RKO (cell line): ENCODE measurements at regions not wholly inside any gene's neighbourhood (a gene's known extent, or its start where the extent isn't known, plus 50 kb on each side); places are given as distances from the start of the nearest gene placed in this dataset.

Source experiments
- DNase-seq: peaks from one replicate; pipeline ENCODE4 v3.0.0-alpha.2; 2016; ENCODE audit warnings: low spot score

DNA sequence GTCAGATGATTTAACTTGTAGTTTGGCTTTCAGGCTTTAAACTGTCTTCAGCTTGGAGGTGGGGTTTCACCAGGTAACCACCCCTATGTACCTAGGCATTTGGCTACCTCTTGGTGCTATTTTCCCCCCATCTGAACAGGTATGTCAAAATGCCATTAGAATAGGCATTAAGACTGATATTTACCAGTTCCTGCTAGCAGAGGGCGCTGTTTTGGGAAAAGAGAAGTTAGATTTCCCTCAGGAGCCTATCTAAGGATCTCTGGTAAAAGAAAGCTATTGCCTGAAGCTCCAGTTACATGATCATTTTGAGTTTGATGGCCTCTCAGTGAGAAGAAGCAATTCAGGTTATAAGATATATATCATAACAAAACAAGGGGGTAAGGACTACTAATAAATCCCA, 879.1 kb downstream of the SH3BGRL start:
- no peak for DNase-seq

DNA sequence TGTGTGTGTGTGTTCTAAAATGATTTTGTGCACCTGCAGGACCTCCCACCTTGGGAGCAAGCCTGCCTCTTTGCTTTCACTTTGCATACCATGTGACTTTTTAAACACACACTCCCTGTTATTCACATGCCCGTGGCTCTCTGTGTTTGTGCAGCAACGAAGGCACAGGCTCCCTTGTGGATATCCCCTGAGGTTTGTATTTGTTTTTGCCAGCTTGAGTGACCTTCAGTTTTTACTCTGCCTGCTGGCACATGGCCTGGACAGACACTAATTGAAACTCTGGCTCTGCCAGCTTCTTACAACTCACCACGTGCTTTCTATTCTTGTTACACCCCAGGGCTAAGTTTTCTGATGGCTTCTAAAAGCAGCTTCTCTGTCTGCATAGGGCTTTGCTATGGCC, 885.8 kb downstream of the SH3BGRL start:
- DNase-seq, result no peak

- DNase-seq, result no peak
These were observed 890.4 kb downstream of the SH3BGRL start for GRCh38 chrX:82092307-82092706.

GRCh38 chrX:82125103-82125502, 923.2 kb downstream of the SH3BGRL start:
- no peak for DNase-seq

- DNase-seq, result no peak
These were observed 925.6 kb downstream of the SH3BGRL start for GRCh38 chrX:82127228-82128123.

DNA sequence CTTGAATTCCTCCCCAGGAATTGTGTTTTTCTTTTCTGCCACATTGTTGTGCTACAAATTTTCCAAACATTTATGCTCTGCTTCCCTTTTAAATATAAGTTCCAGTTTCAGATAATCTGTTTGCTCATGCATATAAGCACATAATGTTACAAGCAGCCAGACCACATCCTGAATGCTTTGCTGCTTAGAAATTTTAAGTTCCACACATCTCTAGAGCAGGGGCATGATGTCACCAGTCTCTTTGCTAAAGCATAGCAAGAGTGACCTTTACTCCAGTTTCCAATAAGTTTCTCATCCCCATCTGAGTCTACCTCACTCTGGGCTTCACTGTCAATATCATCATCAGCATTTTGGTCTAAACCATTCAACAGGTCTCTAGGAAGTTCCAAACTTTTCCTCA, 932.5 kb downstream of the SH3BGRL start:
- DNase-seq, result no peak

DNA sequence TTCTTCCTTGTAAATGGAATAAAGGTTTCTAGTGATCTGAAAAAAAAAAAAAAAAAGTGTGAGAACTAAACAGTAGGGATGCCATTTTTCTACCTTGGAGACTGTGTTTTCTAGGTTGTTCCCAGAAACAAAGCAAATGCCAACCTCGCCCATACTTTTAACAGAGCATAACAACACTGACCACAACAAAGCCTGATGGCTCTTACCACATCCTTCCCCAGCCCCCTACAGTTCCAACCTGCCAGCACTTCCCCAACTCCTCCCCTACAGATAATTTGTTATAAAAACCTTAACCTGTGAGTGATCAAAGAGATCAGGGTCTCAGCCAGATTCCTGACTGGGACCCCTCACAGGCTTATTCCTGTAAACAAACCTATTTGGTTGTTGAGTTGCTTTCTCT, 940.0 kb downstream of the SH3BGRL start:
- no peak for DNase-seq

DNA sequence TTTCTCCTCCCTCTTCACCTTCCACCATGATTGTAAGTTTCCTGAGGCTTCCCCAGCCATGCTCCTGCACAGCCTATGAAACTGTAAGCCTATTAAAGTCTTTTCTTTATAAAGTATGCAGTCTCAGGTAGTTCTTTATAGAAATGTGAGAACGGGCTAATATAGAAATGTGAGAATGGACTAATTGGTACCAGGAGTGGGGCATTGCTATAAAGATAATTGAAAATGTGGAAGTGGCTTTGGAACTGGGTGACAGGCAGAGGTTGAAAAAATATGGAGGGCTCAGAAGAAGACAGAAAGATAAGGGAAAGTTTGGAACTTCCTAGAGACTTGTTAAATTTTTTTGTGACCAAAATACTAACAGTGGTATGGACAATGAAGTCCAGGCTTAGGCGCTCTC, 959.3 kb downstream of the SH3BGRL start:
- no peak for DNase-seq

DNA sequence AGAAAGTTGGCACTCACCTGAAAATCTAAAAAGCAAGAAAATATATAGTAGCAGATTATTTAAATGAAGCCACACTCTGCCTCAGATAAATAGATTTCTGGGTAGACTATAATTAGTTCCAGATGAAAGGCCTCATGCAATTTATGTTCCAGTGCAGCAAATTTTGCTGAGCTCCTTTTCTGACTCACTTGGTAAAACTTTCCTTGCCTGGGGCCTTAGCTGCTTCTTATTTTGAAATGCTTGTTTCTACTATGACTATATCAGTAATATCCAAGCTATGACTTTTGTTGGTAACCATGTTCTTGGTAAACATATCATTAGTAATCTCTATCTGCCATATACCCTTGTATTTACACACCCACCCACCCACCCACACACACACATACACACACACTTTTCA, 961.8 kb downstream of the SH3BGRL start:
- DNase-seq, result no peak

DNA sequence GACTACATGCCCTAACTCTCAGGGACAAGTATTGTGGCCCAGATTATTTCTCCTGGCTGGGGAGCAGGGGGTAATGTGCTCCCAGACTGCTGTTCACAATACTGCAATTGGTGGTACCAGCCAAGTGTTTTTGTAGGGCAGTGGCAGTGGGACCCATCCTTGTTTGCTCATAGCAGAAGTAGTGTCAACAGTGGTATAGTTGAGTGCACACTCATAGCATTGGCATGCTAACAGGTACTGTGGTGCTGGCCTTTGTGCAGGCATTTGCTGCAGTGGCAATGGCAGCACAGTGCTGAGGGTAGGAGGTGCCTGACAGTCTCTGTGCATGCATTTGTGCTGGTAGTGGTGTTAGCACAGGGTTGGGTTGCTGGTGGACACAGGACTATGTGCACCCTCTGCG, 995.0 kb downstream of the SH3BGRL start:
- no peak for DNase-seq

GRCh38 chrX:82208975-82209374, 1007.1 kb downstream of the SH3BGRL start:
- DNase-seq, result no peak

GRCh38 chrX:82218361-82218760, 1016.5 kb downstream of the SH3BGRL start:
- DNase-seq, result peak; percentile 81

DNA sequence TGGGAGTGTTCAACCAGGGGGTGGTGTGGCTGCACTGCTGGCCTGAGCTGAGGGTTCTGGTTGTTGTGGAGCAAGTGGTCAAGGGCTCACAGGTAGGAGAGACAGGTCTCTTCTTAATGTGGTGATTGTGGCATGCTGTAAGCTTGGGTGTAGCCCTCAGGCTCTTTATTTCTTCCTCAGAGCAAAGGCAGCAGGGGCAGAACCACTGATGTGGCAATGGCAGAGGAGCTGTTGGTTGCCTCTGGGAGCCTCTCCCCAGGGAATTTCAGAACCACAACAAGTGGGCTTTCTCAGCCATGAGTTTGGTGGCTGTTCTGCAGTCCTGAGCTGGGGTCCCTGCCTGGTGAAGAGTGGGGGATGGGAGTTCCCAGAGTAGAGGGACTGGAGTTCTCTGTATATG, 1017.2 kb downstream of the SH3BGRL start:
- no peak for DNase-seq

- no peak for DNase-seq
These were observed 1023.1 kb downstream of the SH3BGRL start for GRCh38 chrX:82224961-82225360.

- DNase-seq, result peak; percentile 2
These were observed 1028.1 kb downstream of the SH3BGRL start for GRCh38 chrX:82230013-82230412.

- no peak for DNase-seq
These were observed 1030.8 kb downstream of the SH3BGRL start for GRCh38 chrX:82232679-82233078.

- no peak for DNase-seq
These were observed 1035.4 kb downstream of the SH3BGRL start for GRCh38 chrX:82237328-82237727.
